Hepatocyte (in vitro differentiated cells): ENCODE measurements at regions not wholly inside any gene's neighbourhood (a gene's known extent, or its start where the extent isn't known, plus 50 kb on each side); places are given as distances from the start of the nearest gene placed in this dataset.

Experiments used
- DNase-seq: peaks from one replicate; pipeline ENCODE4 v3.0.0-alpha.2; 2016; ENCODE audit warnings: low spot score
- H2AFZ ChIP-seq: fragments of 200-600 bp; sonication (generic); 2 replicates; pipeline ENCODE4 v1.6.0; 2016; ENCODE audit warnings: antibody characterized with exemption, mild to moderate bottlenecking
- H3K27ac ChIP-seq: fragments of 200-600 bp; sonication (generic); 2 replicates; pipeline ENCODE4 v1.5.1; 2016; ENCODE audit warnings: mild to moderate bottlenecking
- H3K27me3 ChIP-seq: fragments of 200-600 bp; sonication (generic); 2 replicates; pipeline ENCODE4 v1.6.1; 2016
- H3K36me3 ChIP-seq: fragments of 200-600 bp; sonication (generic); replicated peaks from 2 replicates; pipeline ENCODE4 v1.5.1; 2016; ENCODE audit warnings: low read depth; ENCODE audit not compliant: insufficient read depth
- H3K4me1 ChIP-seq: fragments of 200-600 bp; sonication (generic); 2 replicates; pipeline ENCODE4 v1.5.1; 2016; ENCODE audit warnings: mild to moderate bottlenecking, moderate library complexity; ENCODE audit not compliant: insufficient read depth
- H3K4me2 ChIP-seq: fragments of 200-600 bp; sonication (generic); 2 replicates; pipeline ENCODE4 v1.6.0; 2016
- H3K4me3 ChIP-seq: fragments of 200-600 bp; sonication (generic); 2 replicates; pipeline ENCODE4 v1.5.1; 2016; ENCODE audit warnings: mild to moderate bottlenecking
- H3K79me2 ChIP-seq: fragments of 200-600 bp; sonication (generic); 2 replicates; pipeline ENCODE4 v1.6.0; 2017; ENCODE audit warnings: mild to moderate bottlenecking
- H3K9me2 ChIP-seq: fragments of 200-600 bp; sonication (generic); replicated peaks from 2 replicates; pipeline ENCODE4 v1.6.0; 2017; ENCODE audit warnings: mild to moderate bottlenecking; ENCODE audit not compliant: insufficient read depth
- H3K9me3 ChIP-seq: fragments of 200-600 bp; sonication (generic); 2 replicates; pipeline ENCODE4 v1.5.1; 2016; ENCODE audit warnings: low read depth, mild to moderate bottlenecking
- H4K20me1 ChIP-seq: fragments of 200-600 bp; sonication (generic); 2 replicates; pipeline ENCODE4 v1.6.0; 2016; ENCODE audit warnings: mild to moderate bottlenecking; ENCODE audit not compliant: insufficient read depth, poor library complexity, severe bottlenecking
- CTCF ChIP-seq: fragments of 200-600 bp; sonication (generic); IDR thresholded peaks from 2 replicates; pipeline ENCODE4 v1.5.1; 2016; ENCODE audit warnings: antibody characterized with exemption, mild to moderate bottlenecking; ENCODE audit not compliant: poor library complexity
- EZH2 ChIP-seq: fragments of 200-600 bp; sonication (generic); IDR thresholded peaks from 2 replicates; pipeline ENCODE4 v1.6.1; 2016; ENCODE audit warnings: antibody characterized with exemption, mild to moderate bottlenecking, borderline replicate concordance
- EZH2phosphoT487 ChIP-seq: fragments of 200-600 bp; sonication (generic); IDR thresholded peaks from one replicate; pipeline ENCODE4 v1.6.1; 2018; ENCODE audit warnings: antibody characterized with exemption, mild to moderate bottlenecking, low read depth, moderate library complexity; ENCODE audit not compliant: unreplicated experiment, severe bottlenecking
- WGBS: methylation state at CpG from one replicate; pipeline ENCODE4 v1.1.6; 2016; ENCODE audit warnings: low lambda C conversion rate; ENCODE audit errors: missing lambda C conversion rate; 5-methylcytosine and 5-hydroxymethylcytosine counted together

GRCh38 chrX:75648803-75649588, 126.2 kb upstream of the ZDHHC15 start:
- WGBS, result 69% methylated on average over 16 of the region's 16 CpGs

GRCh38 chrX:75642811-75643361, 120.0 kb upstream of the ZDHHC15 start:
- no peaks in the 10 kb centered on the region for H3K9me3 ChIP-seq
- H3K27me3 ChIP-seq, result no peaks in the 10 kb centered on the region
- no peak overlapping the region for H2AFZ ChIP-seq
- no peak overlapping the region for H3K4me2 ChIP-seq
- no peaks in the 10 kb centered on the region for H3K4me1 ChIP-seq
- no peak overlapping the region for H3K4me3 ChIP-seq
- no peak for DNase-seq
- H3K9me2 ChIP-seq, result no peaks in the 10 kb centered on the region
- 51% methylated on average over 3 of the region's 3 CpGs for WGBS
- no peaks in the 10 kb centered on the region for H3K36me3 ChIP-seq
- H4K20me1 ChIP-seq, result no peaks in the 10 kb centered on the region
- H3K79me2 ChIP-seq, result no peaks in the 10 kb centered on the region
- TF ChIP-seq EZH2 (no peak), CTCF (no peak), EZH2phosphoT487 (no peak)
- no peak overlapping the region for H3K27ac ChIP-seq

More at GRCh38 chrX:75648803-75649588, 126.2 kb upstream of the ZDHHC15 start:
- no peak for TF ChIP-seq EZH2
- no peak for TF ChIP-seq CTCF
- Histone ChIP-seq H2AFZ (no peak overlapping the region), H3K4me2 (no peak overlapping the region), H3K36me3 (no peaks in the 10 kb centered on the region), H3K79me2 (no peaks in the 10 kb centered on the region), H3K9me3 (no peaks in the 10 kb centered on the region), H3K4me1 (no peaks in the 10 kb centered on the region), H4K20me1 (no peaks in the 10 kb centered on the region), H3K27ac (no peak overlapping the region), H3K9me2 (no peaks in the 10 kb centered on the region), H3K4me3 (no peak overlapping the region), H3K27me3 (no peaks in the 10 kb centered on the region)
- DNase-seq, result no peak

- Histone ChIP-seq H3K79me2 (no peaks in the 10 kb centered on the region), H3K27me3 (no peaks in the 10 kb centered on the region), H3K9me3 (no peaks in the 10 kb centered on the region), H3K36me3 (no peaks in the 10 kb centered on the region), H2AFZ (no peak overlapping the region), H3K27ac (no peak overlapping the region), H3K4me1 (no peaks in the 10 kb centered on the region), H3K4me3 (no peak overlapping the region), H3K4me2 (no peak overlapping the region), H3K9me2 (no peaks in the 10 kb centered on the region), H4K20me1 (no peaks in the 10 kb centered on the region)
- no peak for DNase-seq
- WGBS, result 58% methylated on average over 3 of the region's 3 CpGs
- TF ChIP-seq EZH2, result no peak
- TF ChIP-seq EZH2phosphoT487, result no peak
- no peak for TF ChIP-seq CTCF
These were observed 115.5 kb upstream of the ZDHHC15 start for GRCh38 chrX:75638332-75638731.
